Forelimb muscle (tissue), 1 donor: ENCODE measurements at regions not wholly inside any gene's neighbourhood (a gene's known extent, or its start where the extent isn't known, plus 50 kb on each side); places are given as distances from the start of the nearest gene placed in this dataset.
A peak's percentile ranks its signal among the peaks of the same experiment; 100 is the strongest.

ENCODE experiments used
- DNase-seq: peaks from one replicate; pipeline ENCODE4 v3.0.0-alpha.2; 2013; ENCODE audit warnings: low read depth

GRCh38 chr12:116483959-116484750 is 75.0 kb upstream of the MAP1LC3B2 start:
- no peak for DNase-seq

- DNase-seq, result peak; percentile 65
Measured at GRCh38 chr12:116484807-116485206, 74.4 kb upstream of the MAP1LC3B2 start.

GRCh38 chr12:116489116-116489515 is 70.1 kb upstream of the MAP1LC3B2 start:
- DNase-seq, result no peak

GRCh38 chr12:116490471-116490870 is 68.7 kb upstream of the MAP1LC3B2 start:
- DNase-seq, result no peak

GRCh38 chr12:116492703-116493324 is 66.4 kb upstream of the MAP1LC3B2 start:
- no peak for DNase-seq

GRCh38 chr12:116495260-116495659 is 63.9 kb upstream of the MAP1LC3B2 start:
- DNase-seq, result no peak

- no peak for DNase-seq
Measured at GRCh38 chr12:116497051-116497591, 62.1 kb upstream of the MAP1LC3B2 start.

GRCh38 chr12:116498471-116498870 is 60.7 kb upstream of the MAP1LC3B2 start:
- no peak for DNase-seq

- DNase-seq, result no peak
Measured at GRCh38 chr12:116502141-116502725, 56.9 kb upstream of the MAP1LC3B2 start.

- DNase-seq, result no peak
Measured at GRCh38 chr12:116502989-116503496, 56.1 kb upstream of the MAP1LC3B2 start.

GRCh38 chr12:116504438-116504837 is 54.7 kb upstream of the MAP1LC3B2 start:
- no peak for DNase-seq

- DNase-seq, result no peak
Measured at GRCh38 chr12:116506697-116507064, 52.5 kb upstream of the MAP1LC3B2 start.

GRCh38 chr12:116508145-116509121 is 50.7 kb upstream of the MAP1LC3B2 start:
- DNase-seq, result no peak
